GM23338 (cell line): ENCODE measurements at regions not wholly inside any gene's neighbourhood (a gene's known extent, or its start where the extent isn't known, plus 50 kb on each side); places are given as distances from the start of the nearest gene placed in this dataset.

ENCODE experiments used
- ATAC-seq: fragments of 200-7000 bp; cut with Tn5 transposase; 3 replicates; pipeline ENCODE4 v1.9.1; 2020
- DNase-seq: peaks from one replicate; pipeline ENCODE4 v3.0.0-alpha.2; 2015; ENCODE audit warnings: low spot score
- H2AFZ ChIP-seq: fragments of 200-600 bp; sonication (generic); 2 replicates; pipeline ENCODE4 v1.8.0; 2016; ENCODE audit warnings: antibody characterized with exemption, mild to moderate bottlenecking, moderate library complexity
- H3F3A ChIP-seq: fragments of 200-600 bp; sonication (generic); replicated peaks from 2 replicates; pipeline ENCODE4 v1.8.0; 2017; ENCODE audit warnings: antibody characterized with exemption, mixed run types, low read depth
- H3K27ac ChIP-seq: fragments of 200-600 bp; sonication (generic); 2 replicates; pipeline ENCODE4 v1.6.1; 2016; ENCODE audit warnings: low read depth
- H3K27me3 ChIP-seq: fragments of 200-600 bp; sonication (generic); 2 replicates; pipeline ENCODE4 v1.8.0; 2016; ENCODE audit warnings: mild to moderate bottlenecking, mixed run types, moderate library complexity; ENCODE audit not compliant: insufficient read depth
- H3K36me3 ChIP-seq: fragments of 200-600 bp; sonication (generic); 2 replicates; pipeline ENCODE4 v1.8.0; 2016; ENCODE audit warnings: mild to moderate bottlenecking; ENCODE audit not compliant: insufficient read depth
- H3K4me1 ChIP-seq: fragments of 200-600 bp; sonication (generic); 2 replicates; pipeline ENCODE4 v1.8.0; 2016; ENCODE audit warnings: mild to moderate bottlenecking, moderate library complexity; ENCODE audit not compliant: insufficient read depth
- H3K4me2 ChIP-seq: fragments of 200-600 bp; sonication (generic); 2 replicates; pipeline ENCODE4 v1.7.1; 2017; ENCODE audit warnings: mixed run types
- H3K4me3 ChIP-seq: fragments of 200-600 bp; sonication (generic); 2 replicates; pipeline ENCODE4 v1.6.1; 2016; ENCODE audit warnings: mixed run types
- H3K79me2 ChIP-seq: fragments of 200-600 bp; sonication (generic); replicated peaks from 2 replicates; pipeline ENCODE4 v1.8.0; 2017; ENCODE audit warnings: mild to moderate bottlenecking; ENCODE audit not compliant: insufficient read depth
- H3K9me2 ChIP-seq: fragments of 200-600 bp; sonication (generic); 2 replicates; pipeline ENCODE4 v1.8.0; 2017; ENCODE audit not compliant: insufficient read depth
- H4K20me1 ChIP-seq: fragments of 200-600 bp; sonication (generic); replicated peaks from 2 replicates; pipeline ENCODE4 v1.8.0; 2017; ENCODE audit warnings: mild to moderate bottlenecking; ENCODE audit not compliant: insufficient read depth
- H3K27ac Mint-ChIP-seq: 2 replicates; pipeline ENCODE4 v1.8.0; 2020; ENCODE audit warnings: inconsistent platforms, mild to moderate bottlenecking, moderate library complexity, mixed read lengths
- H3K27me3 Mint-ChIP-seq: 3 replicates; pipeline ENCODE4 v1.8.0; 2022; ENCODE audit warnings: low read depth, mild to moderate bottlenecking, moderate library complexity, mixed read lengths, inconsistent platforms; ENCODE audit not compliant: insufficient read depth, poor library complexity
- H3K36me3 Mint-ChIP-seq: 3 replicates; pipeline ENCODE4 v1.8.0; 2021; ENCODE audit warnings: low read depth, mild to moderate bottlenecking, inconsistent platforms, moderate library complexity, mixed read lengths
- H3K4me1 Mint-ChIP-seq: 3 replicates; pipeline ENCODE4 v1.8.0; 2020; ENCODE audit warnings: mild to moderate bottlenecking, inconsistent platforms, mixed read lengths
- H3K4me3 Mint-ChIP-seq: 3 replicates; pipeline ENCODE4 v1.8.0; 2021; ENCODE audit warnings: moderate library complexity, mild to moderate bottlenecking, inconsistent platforms, mixed read lengths
- H3K9me3 Mint-ChIP-seq: 3 replicates; pipeline ENCODE4 v1.8.0; 2020; ENCODE audit warnings: moderate library complexity, mild to moderate bottlenecking, inconsistent platforms, mixed read lengths
- CREB1 ChIP-seq: fragments of 250-450 bp; sonication (Bioruptor Pico); IDR thresholded peaks from 2 replicates; pipeline ENCODE4 v1.5.0; 2020; ENCODE audit warnings: low read depth, mild to moderate bottlenecking, moderate library complexity
- ETS1 ChIP-seq: IDR thresholded peaks from 2 replicates; pipeline ENCODE4 v1.6.1; 2016; ENCODE audit warnings: antibody characterized with exemption
- NANOG ChIP-seq: IDR thresholded peaks from 2 replicates; pipeline ENCODE4 v1.6.1; 2016; ENCODE audit warnings: antibody characterized with exemption, borderline replicate concordance
- REST ChIP-seq: IDR thresholded peaks from one replicate; pipeline ENCODE4 v1.6.1; 2018; ENCODE audit warnings: antibody characterized with exemption; ENCODE audit not compliant: unreplicated experiment
- ZNF331 ChIP-seq: fragments of 250-450 bp; sonication (Bioruptor Pico); IDR thresholded peaks from 2 replicates; pipeline ENCODE4 v1.5.0; 2020; ENCODE audit warnings: low read depth, mild to moderate bottlenecking, moderate library complexity

GRCh38 chr2:228465408-228465807 lies 283.9 kb upstream of the SPHKAP start:
- H3K4me3 Mint-ChIP-seq = no peak overlapping the region
- H3K9me3 Mint-ChIP-seq = peaks cover 8% of the 10 kb centered on the region; the same call in 1 of the 3 replicates

GRCh38 chr2:228458364-228458763 lies 276.9 kb upstream of the SPHKAP start:
- no peaks in the 10 kb centered on the region for H3K4me1 ChIP-seq
- no peaks in the 10 kb centered on the region for H3K79me2 ChIP-seq
- no peak overlapping the region for H3K4me2 ChIP-seq
- Mint-ChIP-seq H3K9me3 (peaks cover 55% of the 10 kb centered on the region), H3K4me3 (no peak overlapping the region), H3K4me1 (no peaks in the 10 kb centered on the region), H3K36me3 (peaks cover 26% of the 10 kb centered on the region), H3K27ac (no peak overlapping the region), H3K27me3 (peaks cover 4% of the 10 kb centered on the region)
- H3K27ac ChIP-seq = no peak overlapping the region
- peaks cover 7% of the 10 kb centered on the region; the same call in 1 of the 2 replicates for H3K9me2 ChIP-seq
- no peak overlapping the region for H2AFZ ChIP-seq
- H3K36me3 ChIP-seq = no peaks in the 10 kb centered on the region
- ATAC-seq (no peak), DNase-seq (no peak)
- no peak overlapping the region for H3K4me3 ChIP-seq
- H3F3A ChIP-seq = no peaks in the 10 kb centered on the region
- H3K27me3 ChIP-seq = no peaks in the 10 kb centered on the region
- no peaks in the 10 kb centered on the region for H4K20me1 ChIP-seq
- TF ChIP-seq ZNF331 (no peak), CREB1 (CRISPR knock-in tag) (no peak), ETS1 (no peak), NANOG (no peak)

More at GRCh38 chr2:228465408-228465807, 283.9 kb upstream of the SPHKAP start:
- no peak overlapping the region for H2AFZ ChIP-seq
- H4K20me1 ChIP-seq = no peaks in the 10 kb centered on the region
- no peaks in the 10 kb centered on the region for H3K79me2 ChIP-seq
- no peak overlapping the region for H3K4me3 ChIP-seq
- no peaks in the 10 kb centered on the region for H3F3A ChIP-seq
- no peaks in the 10 kb centered on the region for H3K27me3 ChIP-seq
- Mint-ChIP-seq H3K4me1 (peaks cover 8% of the 10 kb centered on the region; the same call in 2 of the 3 replicates), H3K27me3 (peaks cover 2% of the 10 kb centered on the region), H3K36me3 (peaks cover 3% of the 10 kb centered on the region; the same call in 2 of the 3 replicates), H3K27ac (no peak overlapping the region)
- H3K4me1 ChIP-seq = peaks cover 4% of the 10 kb centered on the region; the same call in 1 of the 2 replicates
- ATAC-seq = no peak
- peaks cover 9% of the 10 kb centered on the region; the same call in 1 of the 2 replicates for H3K9me2 ChIP-seq
- H3K27ac ChIP-seq = no peak overlapping the region
- no peak for TF ChIP-seq REST
- DNase-seq = no peak
- no peak overlapping the region for H3K4me2 ChIP-seq
- no peaks in the 10 kb centered on the region for H3K36me3 ChIP-seq
